ENCODE measurements at regions not wholly inside any gene's neighbourhood (a gene's known extent, or its start where the extent isn't known, plus 50 kb on each side); places are given as distances from the start of the nearest gene placed in this dataset.
A peak's percentile ranks its signal among the peaks of the same experiment; 100 is the strongest.
"Not testable (repeated sequence)": the region's sequence is repeated elsewhere in the genome, so short reads cannot be mapped to it uniquely, and the experiment has no call there.

DNA sequence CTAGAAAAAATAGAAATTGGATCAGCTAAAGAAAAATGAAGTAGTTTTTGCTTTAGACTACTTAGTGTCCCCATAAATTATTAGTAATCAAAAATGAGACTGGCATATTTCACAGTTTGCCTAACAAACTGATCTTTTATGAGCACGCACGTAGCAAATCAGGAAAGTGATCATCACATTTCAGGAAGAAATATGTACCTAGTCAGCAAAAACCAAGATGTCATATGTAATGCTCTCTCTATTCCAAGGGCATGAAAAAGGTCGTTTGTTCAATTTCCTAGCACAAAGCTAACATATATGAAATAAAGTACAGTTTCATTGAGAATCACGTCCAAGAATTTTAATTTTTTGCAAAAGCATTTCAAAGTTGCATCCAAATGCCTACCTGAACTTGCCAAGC is 600.4 kb upstream of the CHAC2 start:
- 97% methylated on average over 4 of the region's 4 CpGs for WGBS
- H3K36me3 ChIP-seq (ENCODE audit: insufficient read depth, low read length): no peaks in the 10 kb centered on the region

GRCh38 chr2:53150146-53150545 is 617.5 kb upstream of the CHAC2 start:
- Histone ChIP-seq H3K9me3 (ENCODE audit: insufficient read depth, low read depth, low read length) (no peaks in the 10 kb centered on the region), H3K4me3 (ENCODE audit: low read length) (no peak overlapping the region), H3K4me1 (ENCODE audit: insufficient read depth, low read length) (no peaks in the 10 kb centered on the region), H3K27ac (ENCODE audit: low read depth, low read length) (no peak overlapping the region), H3K27me3 (ENCODE audit: insufficient read depth, low read length) (no peaks in the 10 kb centered on the region), H3K36me3 (ENCODE audit: insufficient read depth, low read length) (no peaks in the 10 kb centered on the region), H3K9ac (ENCODE audit: low read depth, low read length) (no peak overlapping the region)

More for the DNA sequence above, 600.4 kb upstream of the CHAC2 start:
- Histone ChIP-seq H3K4me1 (ENCODE audit: insufficient read depth, low read length) (no peaks in the 10 kb centered on the region), H3K27me3 (ENCODE audit: insufficient read depth, low read length) (no peaks in the 10 kb centered on the region), H3K4me3 (ENCODE audit: low read length) (no peak overlapping the region), H3K27ac (ENCODE audit: low read depth, low read length) (no peak overlapping the region), H3K9ac (ENCODE audit: low read depth, low read length) (no peak overlapping the region), H3K9me3 (ENCODE audit: insufficient read depth, low read depth, low read length) (no peaks in the 10 kb centered on the region)

DNA sequence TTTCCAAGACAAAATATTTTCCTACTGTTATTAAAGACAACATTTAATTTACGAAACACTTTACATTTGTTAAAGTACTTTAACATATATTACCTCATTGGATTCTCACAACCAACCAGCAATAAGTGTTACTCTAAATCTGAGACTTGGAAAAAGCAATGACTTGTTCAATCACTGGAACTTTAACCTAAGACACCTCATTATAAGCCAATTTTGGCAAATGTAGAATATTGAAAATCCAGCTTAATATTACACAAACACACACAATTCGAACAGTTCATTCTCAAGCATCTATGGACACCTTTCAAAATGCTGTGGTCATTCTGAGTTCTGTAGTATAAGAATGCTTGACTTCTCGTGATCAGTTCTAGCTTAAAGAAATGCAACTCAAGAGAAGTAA is 619.4 kb upstream of the CHAC2 start:
- Histone ChIP-seq H3K27ac (ENCODE audit: low read depth, low read length) (no peak overlapping the region), H3K4me3 (ENCODE audit: low read length) (no peak overlapping the region), H3K9me3 (ENCODE audit: insufficient read depth, low read depth, low read length) (no peaks in the 10 kb centered on the region), H3K27me3 (ENCODE audit: insufficient read depth, low read length) (no peaks in the 10 kb centered on the region), H3K4me1 (ENCODE audit: insufficient read depth, low read length) (no peaks in the 10 kb centered on the region), H3K9ac (ENCODE audit: low read depth, low read length) (no peak overlapping the region), H3K36me3 (ENCODE audit: insufficient read depth, low read length) (no peaks in the 10 kb centered on the region)
- WGBS: 65% methylated on average over 3 of the region's 3 CpGs

DNA sequence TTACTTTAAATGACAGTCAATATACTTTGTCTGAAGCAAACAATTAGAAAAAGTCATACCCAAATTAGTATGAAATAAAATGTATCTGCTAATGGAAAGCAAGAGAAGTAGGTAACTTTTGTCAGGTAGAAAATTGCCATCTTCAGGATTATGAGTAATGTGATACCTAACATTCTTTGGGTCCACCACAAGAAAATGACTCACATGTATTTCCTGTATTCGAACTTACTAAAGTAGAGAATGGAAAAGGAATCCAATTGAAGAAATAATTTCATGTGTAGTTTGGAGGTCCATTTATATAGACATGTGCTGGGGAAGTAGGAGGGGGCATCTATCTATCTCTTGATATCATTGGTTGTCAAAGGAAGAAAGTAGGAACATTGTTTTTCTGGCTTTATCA is 636.2 kb upstream of the CHAC2 start:
- H3K4me1 ChIP-seq (ENCODE audit: insufficient read depth, low read length): peaks cover 13% of the 10 kb centered on the region
- WGBS: 100% methylated on average over 1 of the region's 1 CpG
- no peaks in the 10 kb centered on the region for H3K27me3 ChIP-seq (ENCODE audit: insufficient read depth, low read length)
- no peak overlapping the region for H3K27ac ChIP-seq (ENCODE audit: low read depth, low read length)
- H3K9ac ChIP-seq (ENCODE audit: low read depth, low read length): no peak overlapping the region
- no peaks in the 10 kb centered on the region for H3K9me3 ChIP-seq (ENCODE audit: insufficient read depth, low read depth, low read length)
- no peaks in the 10 kb centered on the region for H3K36me3 ChIP-seq (ENCODE audit: insufficient read depth, low read length)
- no peak overlapping the region for H3K4me3 ChIP-seq (ENCODE audit: low read length)

GRCh38 chr2:53130441-53130943 is 637.1 kb upstream of the CHAC2 start:
- no peaks in the 10 kb centered on the region for H3K9me3 ChIP-seq (ENCODE audit: insufficient read depth, low read depth, low read length)
- H3K4me3 ChIP-seq (ENCODE audit: low read length): no peak overlapping the region
- H3K9ac ChIP-seq (ENCODE audit: low read depth, low read length): no peak overlapping the region
- no peaks in the 10 kb centered on the region for H3K27me3 ChIP-seq (ENCODE audit: insufficient read depth, low read length)
- no peak overlapping the region for H3K27ac ChIP-seq (ENCODE audit: low read depth, low read length)
- no peaks in the 10 kb centered on the region for H3K36me3 ChIP-seq (ENCODE audit: insufficient read depth, low read length)
- peaks cover 12% of the 10 kb centered on the region for H3K4me1 ChIP-seq (ENCODE audit: insufficient read depth, low read length)
- WGBS: 93% methylated on average over 5 of the region's 5 CpGs

GRCh38 chr2:53129851-53130250 is 637.8 kb upstream of the CHAC2 start:
- H3K4me3 ChIP-seq (ENCODE audit: low read length): no peak overlapping the region
- peaks cover 6% of the 10 kb centered on the region for H3K4me1 ChIP-seq (ENCODE audit: insufficient read depth, low read length)
- H3K27ac ChIP-seq (ENCODE audit: low read depth, low read length): no peak overlapping the region
- no peaks in the 10 kb centered on the region for H3K27me3 ChIP-seq (ENCODE audit: insufficient read depth, low read length)
- 95% methylated on average over 1 of the region's 1 CpG for WGBS
- no peaks in the 10 kb centered on the region for H3K36me3 ChIP-seq (ENCODE audit: insufficient read depth, low read length)
- no peaks in the 10 kb centered on the region for H3K9me3 ChIP-seq (ENCODE audit: insufficient read depth, low read depth, low read length)
- no peak overlapping the region for H3K9ac ChIP-seq (ENCODE audit: low read depth, low read length)

DNA sequence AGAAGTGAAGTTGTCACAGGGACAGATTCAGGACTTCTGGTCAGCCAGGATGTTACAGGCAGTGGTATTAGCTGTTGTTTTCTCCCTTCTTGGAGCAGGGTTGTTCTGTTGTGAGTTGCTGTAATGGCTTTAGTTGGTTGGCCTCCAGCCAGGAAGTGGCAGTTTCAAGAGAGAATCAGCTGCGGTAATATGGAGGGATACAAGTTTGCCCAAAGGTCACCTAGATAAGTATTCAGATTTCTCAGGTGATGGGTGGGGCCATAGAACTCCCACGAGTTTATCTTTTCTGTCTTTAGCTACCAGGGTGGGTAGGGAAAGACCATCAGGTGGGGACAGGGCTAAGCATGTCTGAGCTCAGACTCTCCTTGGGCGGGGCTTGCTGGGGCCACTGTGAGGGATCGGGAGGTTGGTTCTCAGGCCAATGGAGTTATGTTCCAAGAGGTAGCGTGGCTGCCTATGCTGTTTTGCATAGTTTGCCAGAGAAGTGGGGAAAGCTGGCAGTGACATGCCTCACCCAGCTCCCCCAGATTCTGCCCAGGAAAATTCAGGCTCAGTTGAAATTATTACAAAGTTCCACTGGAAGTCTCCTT is 640.4 kb upstream of the CHAC2 start:
- Histone ChIP-seq H3K4me3 (ENCODE audit: low read length) (no peak overlapping the region), H3K9ac (ENCODE audit: low read depth, low read length) (no peak overlapping the region), H3K9me3 (ENCODE audit: insufficient read depth, low read depth, low read length) (no peaks in the 10 kb centered on the region), H3K4me1 (ENCODE audit: insufficient read depth, low read length) (peaks cover 4% of the 10 kb centered on the region; the same call in 1 of the 2 replicates), H3K36me3 (ENCODE audit: insufficient read depth, low read length) (no peaks in the 10 kb centered on the region), H3K27ac (ENCODE audit: low read depth, low read length) (no peak overlapping the region), H3K27me3 (ENCODE audit: insufficient read depth, low read length) (no peaks in the 10 kb centered on the region)
- 94% methylated on average over 5 of the region's 5 CpGs for WGBS

GRCh38 chr2:53114991-53115390 is 652.6 kb upstream of the CHAC2 start:
- peaks cover 31% of the 10 kb centered on the region for H3K4me1 ChIP-seq (ENCODE audit: insufficient read depth, low read length)
- H3K27me3 ChIP-seq (ENCODE audit: insufficient read depth, low read length): no peaks in the 10 kb centered on the region
- WGBS: 100% methylated on average over 1 of the region's 1 CpG
- no peak overlapping the region for H3K4me3 ChIP-seq (ENCODE audit: low read length)
- H3K27ac ChIP-seq (ENCODE audit: low read depth, low read length): no peak overlapping the region
- no peaks in the 10 kb centered on the region for H3K36me3 ChIP-seq (ENCODE audit: insufficient read depth, low read length)
- H3K9me3 ChIP-seq (ENCODE audit: insufficient read depth, low read depth, low read length): no peaks in the 10 kb centered on the region
- no peak overlapping the region for H3K9ac ChIP-seq (ENCODE audit: low read depth, low read length)

- H3K4me3 ChIP-seq (ENCODE audit: low read length): no peak overlapping the region
- H3K36me3 ChIP-seq (ENCODE audit: insufficient read depth, low read length): no peaks in the 10 kb centered on the region
- H3K4me1 ChIP-seq (ENCODE audit: insufficient read depth, low read length): peaks cover 32% of the 10 kb centered on the region
- H3K9me3 ChIP-seq (ENCODE audit: insufficient read depth, low read depth, low read length): no peaks in the 10 kb centered on the region
- 100% methylated on average over 1 of the region's 2 CpGs for WGBS
- H3K9ac ChIP-seq (ENCODE audit: low read depth, low read length): no peak overlapping the region
- no peak overlapping the region for H3K27ac ChIP-seq (ENCODE audit: low read depth, low read length)
- H3K27me3 ChIP-seq (ENCODE audit: insufficient read depth, low read length): no peaks in the 10 kb centered on the region
These were observed 653.0 kb upstream of the CHAC2 start for GRCh38 chr2:53114582-53114981.

DNA sequence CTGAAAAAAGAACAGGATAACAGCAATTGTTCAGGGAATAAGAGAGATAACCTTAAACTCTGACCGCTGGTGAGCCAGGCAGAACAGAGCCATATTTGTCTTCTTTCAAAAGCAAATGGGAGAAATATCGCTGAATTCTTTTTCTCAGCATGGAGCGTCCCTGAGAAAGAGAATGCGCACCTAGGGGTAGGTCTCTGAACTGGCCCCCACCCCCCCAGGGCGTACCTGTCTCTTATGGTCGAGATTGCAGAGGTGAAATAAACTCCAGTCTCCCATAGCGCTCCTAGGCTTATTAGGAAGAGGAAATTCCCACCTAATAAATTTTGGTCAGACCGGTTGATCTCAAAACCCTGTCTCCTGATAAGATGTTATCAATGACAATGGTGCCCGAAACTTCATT is 655.2 kb upstream of the CHAC2 start:
- not testable (repeated sequence) for H3K27ac ChIP-seq (ENCODE audit: low read depth, low read length); H3K27me3 ChIP-seq (ENCODE audit: insufficient read depth, low read length); H3K9me3 ChIP-seq (ENCODE audit: insufficient read depth, low read depth, low read length); H3K36me3 ChIP-seq (ENCODE audit: insufficient read depth, low read length); H3K9ac ChIP-seq (ENCODE audit: low read depth, low read length)
- Histone ChIP-seq H3K4me3 (ENCODE audit: low read length) (0 out of 2 replicates have a peak overlapping the region, but pooled peaks have one; percentile 30), H3K4me1 (ENCODE audit: insufficient read depth, low read length) (peaks cover 32% of the 10 kb centered on the region)
- 63% methylated on average over 9 of the region's 9 CpGs for WGBS

GRCh38 chr2:53111406-53111805 is 656.2 kb upstream of the CHAC2 start:
- no peaks in the 10 kb centered on the region for H3K27me3 ChIP-seq (ENCODE audit: insufficient read depth, low read length)
- peak overlapping the region; percentile 45 for H3K27ac ChIP-seq (ENCODE audit: low read depth, low read length)
- peaks cover 32% of the 10 kb centered on the region for H3K4me1 ChIP-seq (ENCODE audit: insufficient read depth, low read length)
- H3K4me3 ChIP-seq (ENCODE audit: low read length): no peak overlapping the region
- no peaks in the 10 kb centered on the region for H3K9me3 ChIP-seq (ENCODE audit: insufficient read depth, low read depth, low read length)
- H3K9ac ChIP-seq (ENCODE audit: low read depth, low read length): peak overlapping the region; percentile 34; the same call in 1 of the 2 replicates
- 97% methylated on average over 3 of the region's 3 CpGs for WGBS
- H3K36me3 ChIP-seq (ENCODE audit: insufficient read depth, low read length): no peaks in the 10 kb centered on the region

DNA sequence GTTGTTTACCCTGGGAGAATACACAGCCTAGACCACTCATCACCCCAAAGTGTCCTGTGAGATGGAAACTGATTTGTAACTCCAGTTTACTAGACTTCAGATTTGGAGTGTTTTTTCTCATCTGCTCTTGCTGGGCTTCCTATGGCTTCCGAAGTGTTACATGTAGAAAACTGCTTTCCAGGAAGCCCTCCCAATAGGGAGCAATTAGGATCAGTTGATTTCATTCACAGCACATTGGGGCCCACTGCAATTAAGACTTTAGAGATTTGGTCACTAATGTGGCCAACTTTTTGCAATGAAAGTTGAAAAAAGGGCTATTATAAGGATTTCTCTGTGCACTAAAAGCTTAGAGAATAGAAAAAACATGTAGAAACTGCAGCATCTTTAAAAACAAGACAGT is 656.6 kb upstream of the CHAC2 start:
- peak overlapping the region; percentile 45; the same call in 1 of the 2 replicates for H3K27ac ChIP-seq (ENCODE audit: low read depth, low read length)
- 73% methylated on average over 1 of the region's 1 CpG for WGBS
- peaks cover 32% of the 10 kb centered on the region for H3K4me1 ChIP-seq (ENCODE audit: insufficient read depth, low read length)
- H3K9ac ChIP-seq (ENCODE audit: low read depth, low read length): no peak overlapping the region
- H3K27me3 ChIP-seq (ENCODE audit: insufficient read depth, low read length): no peaks in the 10 kb centered on the region
- H3K36me3 ChIP-seq (ENCODE audit: insufficient read depth, low read length): no peaks in the 10 kb centered on the region
- H3K9me3 ChIP-seq (ENCODE audit: insufficient read depth, low read depth, low read length): no peaks in the 10 kb centered on the region
- no peak overlapping the region for H3K4me3 ChIP-seq (ENCODE audit: low read length)
